ENCODE measurements at regions not wholly inside any gene's neighbourhood (a gene's known extent, or its start where the extent isn't known, plus 50 kb on each side); places are given as distances from the start of the nearest gene placed in this dataset.

- intact Hi-C loops (cut with micrococcal nuclease): no loop called here
- ChIA-PET CTCF (no interaction called here), POLR2A (no interaction called here)
- no peak for TF ChIP-seq CTCF (IDR thresholded peaks at IDR 0.05)
- H3K36me3 Mint-ChIP-seq (ENCODE audit: low read depth): no peaks in the 10 kb centered on the region
- DNase-seq (no peak), ATAC-seq (no peak)
- no peaks in the 10 kb centered on the region for H3K27me3 Mint-ChIP-seq
- H3K9me3 Mint-ChIP-seq: peaks cover 2% of the 10 kb centered on the region
- H3K4me1 Mint-ChIP-seq (ENCODE audit: low read depth): no peaks in the 10 kb centered on the region
- H3K4me3 Mint-ChIP-seq: no peak overlapping the region
- H3K27ac Mint-ChIP-seq: no peak overlapping the region
Measured at GRCh38 chr5:29902859-29903258, 1290.6 kb upstream of the CDH6 start.

- CTCF ChIA-PET: no interaction called here
- no peak overlapping the region for H3K4me3 Mint-ChIP-seq
- ATAC-seq (no peak), DNase-seq (no peak)
- H3K27ac Mint-ChIP-seq: no peak overlapping the region
- POLR2A ChIA-PET: no interaction called here
- TF ChIP-seq CTCF (IDR thresholded peaks at IDR 0.05): no peak
- no peaks in the 10 kb centered on the region for H3K4me1 Mint-ChIP-seq (ENCODE audit: low read depth)
- H3K27me3 Mint-ChIP-seq: no peaks in the 10 kb centered on the region
- intact Hi-C loops (cut with micrococcal nuclease): no loop called here
- no peaks in the 10 kb centered on the region for H3K36me3 Mint-ChIP-seq (ENCODE audit: low read depth)
- H3K9me3 Mint-ChIP-seq: peaks cover 3% of the 10 kb centered on the region
Measured at GRCh38 chr5:29899583-29899982, 1293.9 kb upstream of the CDH6 start.

DNA sequence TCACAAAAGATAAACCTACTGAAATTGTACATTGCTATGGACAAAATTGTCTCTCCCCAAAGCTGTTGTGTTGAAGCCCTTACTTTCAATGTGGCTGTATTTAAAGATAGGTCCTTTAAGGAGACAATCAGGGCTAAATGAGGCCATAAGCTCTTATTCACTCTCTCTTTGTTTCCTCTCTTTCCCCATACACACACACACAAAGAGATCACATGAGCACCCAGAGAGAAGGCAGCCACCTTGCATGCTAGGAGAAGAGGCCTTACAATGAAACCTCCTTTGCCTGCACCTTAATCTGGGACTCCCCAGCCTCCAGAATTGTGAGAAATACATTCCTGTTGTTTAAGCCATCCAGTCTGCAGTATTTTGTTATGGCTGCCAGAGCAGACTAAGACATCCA is 1295.6 kb upstream of the CDH6 start:
- H3K27me3 Mint-ChIP-seq: no peaks in the 10 kb centered on the region
- H3K4me1 Mint-ChIP-seq (ENCODE audit: low read depth): no peaks in the 10 kb centered on the region
- no peak overlapping the region for H3K4me3 Mint-ChIP-seq
- H3K27ac Mint-ChIP-seq: no peak overlapping the region
- ATAC-seq (no peak), DNase-seq (no peak)
- H3K36me3 Mint-ChIP-seq (ENCODE audit: low read depth): no peaks in the 10 kb centered on the region
- TF ChIP-seq CTCF (IDR thresholded peaks at IDR 0.05): no peak
- peaks cover 12% of the 10 kb centered on the region for H3K9me3 Mint-ChIP-seq
- POLR2A ChIA-PET: no interaction called here
- CTCF ChIA-PET: no interaction called here
- intact Hi-C loops (cut with micrococcal nuclease): no loop called here

DNA sequence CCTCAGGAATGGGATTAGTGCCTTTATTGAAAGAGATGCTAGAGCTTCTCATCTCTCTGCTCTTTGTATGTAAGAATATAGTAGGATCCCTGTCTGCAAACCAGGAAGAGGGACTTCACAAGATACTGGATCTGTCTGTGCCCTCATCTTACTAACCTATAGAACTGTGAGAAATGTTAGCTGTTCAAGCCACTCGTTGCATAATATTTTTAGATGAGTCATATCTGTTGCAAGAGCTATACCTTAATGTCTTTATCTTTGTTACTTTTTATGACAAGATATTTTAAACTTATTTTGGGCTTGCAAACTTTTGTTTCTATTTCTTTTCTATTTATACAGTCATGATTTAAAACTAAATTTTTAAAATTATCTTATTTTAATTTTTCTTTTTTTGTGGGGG is 1296.8 kb upstream of the CDH6 start:
- no peak for TF ChIP-seq CTCF (IDR thresholded peaks at IDR 0.05)
- peaks cover 16% of the 10 kb centered on the region for H3K9me3 Mint-ChIP-seq
- ATAC-seq (no peak), DNase-seq (no peak)
- ChIA-PET POLR2A (no interaction called here), CTCF (no interaction called here)
- H3K27ac Mint-ChIP-seq: no peak overlapping the region
- no peaks in the 10 kb centered on the region for H3K36me3 Mint-ChIP-seq (ENCODE audit: low read depth)
- H3K27me3 Mint-ChIP-seq: no peaks in the 10 kb centered on the region
- H3K4me3 Mint-ChIP-seq: no peak overlapping the region
- intact Hi-C loops (cut with micrococcal nuclease): no loop called here
- H3K4me1 Mint-ChIP-seq (ENCODE audit: low read depth): no peaks in the 10 kb centered on the region

DNA sequence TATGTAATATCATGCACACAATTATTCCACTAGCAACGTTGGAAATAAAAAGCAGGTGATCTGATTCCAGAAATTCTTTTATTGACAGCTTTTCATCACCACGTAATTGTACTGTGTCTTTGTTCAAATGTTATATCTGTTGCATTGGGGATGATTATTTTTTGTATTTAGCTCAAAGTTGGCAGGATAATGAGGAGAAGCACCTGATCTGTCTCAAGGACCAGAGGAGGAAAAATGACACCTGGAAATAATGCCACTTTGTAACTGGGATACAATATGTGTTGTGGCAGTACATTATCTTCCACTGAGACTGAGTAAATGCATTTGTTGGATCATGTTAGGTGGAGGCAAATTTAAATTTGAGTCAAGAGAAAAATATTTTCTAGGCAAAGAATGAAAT is 1298.8 kb upstream of the CDH6 start:
- peaks cover 16% of the 10 kb centered on the region for H3K9me3 Mint-ChIP-seq
- H3K36me3 Mint-ChIP-seq (ENCODE audit: low read depth): no peaks in the 10 kb centered on the region
- DNase-seq: no peak
- ChIA-PET CTCF (no interaction called here), POLR2A (no interaction called here)
- ATAC-seq: no peak
- no peaks in the 10 kb centered on the region for H3K27me3 Mint-ChIP-seq
- H3K4me1 Mint-ChIP-seq (ENCODE audit: low read depth): no peaks in the 10 kb centered on the region
- no peak overlapping the region for H3K4me3 Mint-ChIP-seq
- intact Hi-C loops (cut with micrococcal nuclease): no loop called here
- no peak for TF ChIP-seq CTCF (IDR thresholded peaks at IDR 0.05)
- no peak overlapping the region for H3K27ac Mint-ChIP-seq
